ENCODE measurements at regions not wholly inside any gene's neighbourhood (a gene's known extent, or its start where the extent isn't known, plus 50 kb on each side); places are given as distances from the start of the nearest gene placed in this dataset.

- no peak for TF ChIP-seq EZH2 (IDR thresholded peaks at IDR 0.05; ENCODE audit: low read length, unreplicated experiment)
- TF ChIP-seq CTCF (conservative IDR thresholded peaks at IDR 0.05; ENCODE audit: low read depth, low read length): no peak
These were observed 379.7 kb downstream of the SQOR start for GRCh38 chr15:46014532-46014931.

Data from PC-3 (cell line).